GM18907 (cell line): ENCODE measurements at regions not wholly inside any gene's neighbourhood (a gene's known extent, or its start where the extent isn't known, plus 50 kb on each side); places are given as distances from the start of the nearest gene placed in this dataset.

ENCODE experiments used
- ATAC-seq: cut with Tn5 transposase; IDR thresholded peaks from one replicate; pipeline ENCODE4 v1.9.1; 2021; ENCODE audit warnings: mild to moderate bottlenecking, moderate library complexity; ENCODE audit not compliant: unreplicated experiment

DNA sequence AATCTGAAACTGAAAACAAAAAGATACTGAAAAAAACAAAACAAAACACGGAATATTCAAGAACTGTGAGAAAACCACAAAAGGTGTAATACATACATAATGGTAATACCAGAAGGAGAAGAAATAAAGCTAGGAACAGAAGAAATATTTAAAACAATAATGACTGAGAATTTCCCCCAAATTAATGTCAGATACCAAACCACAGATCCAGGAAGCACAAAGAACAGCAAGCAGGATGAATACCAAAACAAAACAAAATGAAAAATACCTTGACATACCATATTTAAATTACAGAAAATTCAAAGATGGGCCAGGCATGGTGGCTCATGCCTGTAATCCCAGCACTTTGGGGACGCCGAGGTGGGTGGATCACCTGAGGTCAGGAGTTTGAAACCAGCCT, 57.7 kb upstream of the PARD3 start:
- ATAC-seq = no peak

DNA sequence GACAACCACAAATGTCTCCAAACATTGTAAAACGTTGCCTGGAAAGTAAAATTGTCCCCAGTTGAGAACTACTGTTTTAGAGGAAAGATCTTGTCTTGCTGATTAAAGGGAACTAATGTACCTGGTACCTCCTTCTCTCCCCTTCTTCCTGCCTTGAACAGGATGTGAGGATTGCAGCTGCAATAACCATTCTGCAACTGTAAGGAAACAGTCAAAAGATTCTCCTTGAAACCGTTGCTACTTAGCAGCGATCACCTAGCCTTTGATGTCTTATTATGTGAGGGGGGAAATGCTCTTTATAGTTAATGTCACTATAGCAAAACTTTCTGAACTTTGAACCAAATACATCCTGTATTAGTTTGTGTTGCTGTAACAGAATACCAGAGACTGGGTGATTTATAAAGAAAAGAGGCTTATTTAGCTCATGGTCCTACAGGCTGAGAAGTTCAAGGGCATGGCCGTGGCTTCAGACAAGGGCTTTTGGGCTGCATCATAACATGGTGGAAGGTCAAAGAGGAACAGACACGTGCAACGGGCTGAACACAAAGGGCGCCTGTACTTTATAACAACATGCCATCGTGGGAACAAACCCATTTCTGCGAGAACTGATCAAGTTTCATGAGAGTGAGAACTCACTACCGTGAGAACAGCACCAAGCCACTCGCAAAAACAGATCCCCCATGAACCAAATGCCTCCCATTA, 54.2 kb upstream of the PARD3 start:
- ATAC-seq = no peak

DNA sequence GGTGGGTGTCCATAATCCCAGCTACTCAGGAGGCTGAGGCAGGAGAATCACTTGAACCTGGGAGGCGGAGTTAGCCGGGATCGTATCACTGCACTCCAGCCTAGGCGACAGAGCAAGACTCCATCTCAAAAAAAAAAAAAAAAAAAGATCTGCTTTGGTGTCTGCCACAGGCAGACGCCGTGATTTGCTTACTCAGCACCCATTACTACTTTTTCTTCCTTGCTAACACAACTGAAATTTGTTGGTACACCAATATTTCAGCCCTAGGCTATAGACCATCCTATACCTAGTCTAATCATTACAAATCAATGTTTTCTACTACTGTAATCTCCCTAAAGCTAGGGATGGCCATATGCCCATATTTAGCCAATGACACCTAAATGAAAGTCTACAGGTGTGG, 53.5 kb upstream of the PARD3 start:
- no peak for ATAC-seq

DNA sequence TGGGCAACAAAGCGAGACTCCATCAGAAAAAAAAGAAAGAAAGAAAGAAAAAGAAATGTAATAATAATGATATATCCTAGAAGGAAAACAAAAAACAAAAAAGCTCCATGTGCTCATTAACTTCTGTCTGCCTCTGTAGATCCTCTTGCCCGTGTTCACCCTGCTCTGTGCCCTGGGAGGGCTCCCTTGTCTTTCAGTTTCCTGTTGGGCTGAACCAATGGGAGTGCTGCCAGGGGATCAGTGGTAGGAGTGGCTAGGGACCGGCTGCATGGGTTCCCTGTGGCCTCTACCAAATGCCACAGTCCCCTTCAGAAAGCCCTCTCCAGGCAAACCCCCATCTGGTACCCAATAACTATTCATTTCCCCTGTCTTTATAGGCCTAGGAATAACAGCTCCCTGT, 51.8 kb upstream of the PARD3 start:
- no peak for ATAC-seq
